Dermis blood vessel endothelial cell (primary cell): ENCODE measurements at regions not wholly inside any gene's neighbourhood (a gene's known extent, or its start where the extent isn't known, plus 50 kb on each side); places are given as distances from the start of the nearest gene placed in this dataset.

Experiments
- DNase-seq: peaks from one replicate; pipeline ENCODE4 v3.0.0; 2010

DNA sequence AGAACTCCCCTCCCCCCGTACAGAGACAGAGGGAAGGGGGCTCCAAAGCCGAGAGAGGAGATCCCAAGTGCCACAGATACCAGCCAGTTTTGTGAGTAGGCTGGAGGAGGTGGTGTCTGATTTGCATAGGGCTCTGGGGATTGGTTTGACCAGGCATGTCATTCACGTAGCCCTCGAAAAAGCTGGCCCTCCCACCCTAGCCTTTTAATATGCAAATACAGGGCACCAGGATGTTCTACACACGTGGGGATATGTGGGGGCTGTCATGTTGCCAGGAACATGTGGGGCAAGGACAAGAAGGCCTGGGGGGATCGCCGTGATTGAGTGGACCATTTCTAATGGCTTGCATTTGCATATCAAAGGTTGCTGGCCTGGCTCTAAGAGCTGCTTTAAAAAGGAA, 272.9 kb downstream of the PPP1R2C start:
- no peak for DNase-seq

GRCh38 chrX:42499620-42500019, 278.3 kb downstream of the PPP1R2C start:
- DNase-seq, result no peak

DNA sequence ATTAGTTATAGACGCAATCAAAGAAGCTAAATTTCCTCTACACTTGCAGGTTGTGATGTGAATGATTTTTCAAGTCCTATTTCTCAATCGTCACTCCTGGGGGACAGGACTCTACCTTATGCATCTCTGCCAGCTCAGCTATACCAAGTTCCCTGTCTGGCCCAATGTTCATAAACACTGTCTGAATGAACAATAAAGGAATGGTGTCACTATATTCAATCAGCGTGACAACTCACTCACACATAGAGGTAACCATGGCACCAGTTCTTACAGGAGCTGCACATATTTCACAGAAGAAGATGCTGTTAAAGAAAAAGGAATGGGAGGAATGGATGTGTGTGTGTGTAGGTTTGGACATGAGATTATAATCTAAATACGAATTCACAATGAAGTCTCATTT, 280.6 kb downstream of the PPP1R2C start:
- no peak for DNase-seq

DNA sequence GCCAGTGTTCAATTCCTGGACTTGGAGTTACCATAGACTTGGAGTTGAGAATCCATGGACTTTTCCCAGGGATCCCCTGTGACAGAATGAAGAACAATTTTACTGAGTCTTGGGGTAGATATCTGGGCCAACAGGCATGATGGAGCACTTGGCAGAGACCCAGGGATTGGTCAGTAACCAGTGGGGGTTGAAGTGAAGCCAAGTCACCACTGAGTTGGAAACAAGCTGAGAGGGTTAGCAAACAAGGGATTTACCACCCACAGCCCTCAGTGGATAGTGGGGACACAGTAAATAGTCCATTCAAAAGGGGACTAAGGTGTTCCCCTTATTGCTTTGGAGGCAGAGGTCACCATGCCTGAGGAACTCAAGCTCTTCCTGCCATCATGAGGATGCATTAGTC, 281.7 kb downstream of the PPP1R2C start:
- no peak for DNase-seq

- DNase-seq, result no peak
Observed at GRCh38 chrX:42495139-42495538, 282.8 kb downstream of the PPP1R2C start.

GRCh38 chrX:42491137-42491907, 286.6 kb downstream of the PPP1R2C start:
- DNase-seq, result no peak

GRCh38 chrX:42490111-42490510, 287.9 kb downstream of the PPP1R2C start:
- DNase-seq, result no peak

- no peak for DNase-seq
Observed at GRCh38 chrX:42485601-42486000, 292.4 kb downstream of the PPP1R2C start.

GRCh38 chrX:42484233-42484632, 293.7 kb downstream of the PPP1R2C start:
- no peak for DNase-seq

- no peak for DNase-seq
Observed at GRCh38 chrX:42477396-42477795, 300.6 kb downstream of the PPP1R2C start.

DNA sequence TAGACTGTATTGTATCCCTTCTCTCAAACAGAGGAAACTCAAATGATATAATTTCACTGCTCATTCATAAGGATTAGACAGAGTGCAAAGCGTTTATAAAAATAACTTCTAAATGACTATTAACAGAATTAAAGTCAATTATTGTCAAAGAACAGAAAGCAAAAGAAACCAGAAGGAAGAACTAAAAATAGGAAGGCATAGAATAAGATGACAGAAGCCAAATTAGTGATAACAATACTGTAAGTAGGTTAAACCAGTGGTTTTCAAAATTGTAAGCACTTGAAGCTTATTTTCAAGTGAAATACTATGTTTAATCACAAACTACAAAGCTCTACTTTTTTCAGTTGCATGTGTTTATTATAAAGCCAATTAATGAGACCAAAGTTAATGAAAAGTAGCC, 305.2 kb downstream of the PPP1R2C start:
- DNase-seq, result no peak

DNA sequence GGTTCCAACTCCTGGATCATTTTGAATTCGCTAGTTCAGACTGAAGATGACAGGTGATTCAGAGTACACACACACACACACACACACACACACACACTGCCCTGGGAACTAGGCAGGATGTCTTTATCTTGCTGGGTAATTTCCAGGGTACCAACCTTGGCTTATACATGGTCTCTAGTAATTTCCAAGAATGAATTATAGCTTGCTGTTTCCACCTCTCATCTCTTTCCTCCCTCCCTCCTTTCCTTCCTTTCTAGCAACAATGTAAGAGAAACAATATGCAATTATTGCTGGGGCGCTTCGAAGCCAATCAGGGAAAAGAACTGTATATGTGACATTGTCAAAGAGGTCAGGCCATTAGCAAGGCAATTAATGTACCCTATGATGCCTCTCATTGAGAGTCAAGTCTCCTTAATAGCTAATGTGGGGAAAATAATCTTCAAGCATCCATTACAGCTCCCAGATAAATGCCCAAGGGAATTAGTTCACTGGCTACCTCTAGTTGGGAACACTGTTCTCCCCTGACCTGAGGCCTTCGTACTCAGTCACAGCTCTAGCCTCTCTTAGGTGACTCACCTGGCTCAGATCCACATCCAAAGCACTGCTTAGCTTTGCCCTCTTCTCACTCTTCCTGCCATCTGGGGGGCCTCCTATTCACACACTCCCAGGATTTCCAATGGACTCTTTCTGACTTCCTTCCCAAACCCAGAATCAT, 311.5 kb downstream of the PPP1R2C start:
- DNase-seq, result no peak

- no peak for DNase-seq
Observed at GRCh38 chrX:42465821-42466220, 312.1 kb downstream of the PPP1R2C start.

DNA sequence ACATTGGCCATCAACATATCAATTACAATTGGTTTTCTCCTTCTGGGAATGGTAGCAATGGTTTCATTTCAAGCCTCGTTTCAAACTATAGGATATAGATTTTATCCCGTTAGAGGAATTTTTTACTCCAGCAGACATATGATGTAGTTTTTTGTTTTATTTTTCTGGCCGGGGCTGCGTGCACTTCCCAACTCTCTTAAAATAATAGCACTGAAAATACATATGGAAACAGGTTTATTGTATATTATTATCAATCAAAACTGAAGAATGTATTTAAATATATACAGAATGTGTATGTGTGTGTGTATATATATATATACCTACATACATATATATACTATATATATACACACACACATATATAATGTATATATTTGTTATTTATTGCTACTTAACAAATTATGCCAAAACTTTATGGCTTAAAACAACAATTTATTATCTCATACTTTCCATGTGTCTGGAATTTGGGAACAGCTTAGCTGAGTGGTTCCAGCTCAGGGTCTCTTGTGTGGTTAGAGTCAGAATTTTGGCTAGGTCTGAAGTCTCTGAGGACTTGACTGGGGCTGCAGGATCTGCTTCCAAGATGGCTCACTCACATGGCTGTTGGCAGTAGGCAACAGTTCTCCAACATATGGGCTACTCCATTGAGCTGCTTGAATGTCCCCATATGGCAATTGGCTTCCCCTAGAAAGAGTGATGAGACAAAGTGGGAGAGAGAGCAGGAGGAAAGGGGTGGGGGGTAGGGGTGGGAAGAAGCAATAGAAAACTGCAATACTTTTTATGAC, 314.1 kb downstream of the PPP1R2C start:
- no peak for DNase-seq

DNA sequence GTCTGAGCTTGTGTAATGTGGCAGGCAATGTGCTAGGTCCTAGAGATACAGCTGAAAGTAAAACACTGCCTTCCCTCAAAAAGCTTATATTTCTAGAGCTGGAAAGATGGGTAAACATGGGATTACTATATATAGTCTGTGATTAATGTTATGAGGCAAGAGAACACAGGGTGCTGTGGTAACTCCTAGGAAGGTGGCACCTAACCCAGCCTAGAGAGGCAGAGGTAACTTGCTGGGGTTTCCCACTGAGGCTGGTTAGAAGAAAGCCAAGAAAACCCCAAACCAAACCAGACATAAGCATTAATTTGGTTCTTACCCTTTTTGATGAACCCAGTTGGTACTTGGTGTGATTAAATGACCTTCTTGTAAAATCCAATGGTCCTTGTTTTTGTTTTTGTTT, 315.0 kb downstream of the PPP1R2C start:
- no peak for DNase-seq

DNA sequence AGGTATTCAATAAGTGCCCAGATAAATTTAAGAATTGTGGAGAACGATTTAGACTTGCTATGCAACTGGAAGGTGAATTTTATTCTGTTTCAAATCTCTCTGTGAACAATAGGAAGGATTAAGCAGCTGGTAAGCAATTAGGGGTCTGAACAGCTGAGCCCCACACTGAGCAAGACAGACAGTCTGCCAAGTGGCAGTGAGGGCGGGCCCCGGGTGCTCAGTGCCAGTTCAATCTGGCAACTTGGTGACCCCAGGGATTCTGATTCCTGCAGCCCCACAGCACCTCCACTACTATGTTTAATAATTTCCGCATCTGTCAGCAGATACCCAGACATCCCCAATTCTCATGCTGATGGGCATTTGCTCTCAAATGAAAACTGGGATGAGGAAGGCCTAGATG, 317.3 kb downstream of the PPP1R2C start:
- no peak for DNase-seq

GRCh38 chrX:42459735-42460134, 318.2 kb downstream of the PPP1R2C start:
- DNase-seq, result no peak

- no peak for DNase-seq
Observed at GRCh38 chrX:42456176-42456700, 321.7 kb downstream of the PPP1R2C start.

- DNase-seq, result no peak
Observed at GRCh38 chrX:42450228-42450627, 327.7 kb downstream of the PPP1R2C start.

GRCh38 chrX:42443267-42443666, 334.7 kb downstream of the PPP1R2C start:
- DNase-seq, result no peak

DNA sequence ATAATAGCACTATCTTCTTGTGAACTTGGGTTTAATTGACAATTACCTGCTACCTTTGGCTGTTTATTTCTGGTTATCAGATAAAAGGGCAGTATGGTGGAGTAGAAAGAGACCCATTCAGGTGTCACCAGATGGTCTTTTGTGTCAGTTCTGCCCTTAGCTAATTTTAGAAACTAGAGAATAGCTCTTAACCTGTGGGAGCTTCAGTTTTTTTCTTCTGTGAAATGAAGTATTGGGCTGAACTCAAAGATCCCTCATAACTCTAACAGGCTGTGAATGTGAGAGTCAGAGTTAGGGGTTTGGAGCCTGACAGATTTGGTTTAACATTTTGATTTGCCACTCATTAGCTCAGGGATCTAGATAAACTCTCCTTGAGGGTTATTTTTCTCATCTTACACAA, 335.2 kb downstream of the PPP1R2C start:
- DNase-seq, result no peak

DNA sequence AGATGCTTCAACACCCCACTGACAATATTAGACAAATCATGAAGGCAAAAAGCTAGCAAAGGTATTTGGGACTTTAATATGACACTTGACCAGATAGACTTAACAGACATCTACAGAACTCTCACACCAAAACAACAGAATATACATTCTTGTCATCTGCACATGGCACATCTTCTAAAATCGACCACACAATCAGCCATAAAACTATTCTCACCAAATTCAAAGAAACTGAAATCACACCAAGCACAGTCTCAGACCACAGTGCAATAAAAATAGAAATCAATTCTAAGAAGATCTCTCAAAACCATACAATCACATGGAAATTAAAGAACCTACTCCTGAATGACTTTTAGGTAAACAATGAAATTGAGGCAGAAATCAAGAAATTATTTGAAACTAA, 340.8 kb downstream of the PPP1R2C start:
- DNase-seq, result no peak

DNA sequence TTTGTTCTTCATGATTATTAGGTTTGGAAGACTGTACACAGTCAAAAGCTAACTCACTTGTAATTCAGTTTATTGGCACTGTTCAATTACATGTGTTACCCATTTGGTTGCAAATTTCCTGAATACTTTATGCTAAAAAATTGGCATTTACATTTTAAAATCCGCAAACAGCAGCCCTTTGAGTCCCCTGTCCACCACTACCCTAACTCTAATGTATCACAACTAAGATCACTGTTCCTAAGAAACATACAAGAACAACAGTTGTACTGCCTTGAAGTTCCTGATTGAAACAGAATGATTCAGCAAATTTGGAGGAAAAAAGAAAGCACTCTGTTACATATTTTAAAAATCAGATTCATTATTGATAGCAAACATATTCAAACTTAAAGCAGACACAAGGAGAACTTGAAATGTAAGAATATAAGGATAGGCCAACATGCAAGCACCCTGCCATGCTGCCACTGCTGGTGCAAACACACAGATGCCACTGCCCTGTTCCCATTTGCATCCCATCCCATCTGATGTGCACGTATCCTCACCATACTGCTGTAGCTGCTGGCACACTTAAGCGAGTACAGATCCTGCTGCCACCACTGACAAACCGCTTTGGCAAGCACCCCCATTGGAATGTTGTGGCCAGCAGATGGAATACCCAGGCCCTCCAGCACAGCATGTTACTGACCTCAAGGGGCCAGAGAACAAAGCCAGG, 343.4 kb downstream of the PPP1R2C start:
- no peak for DNase-seq
